Esophagus squamous epithelium (tissue), 4 donors: ENCODE measurements at regions not wholly inside any gene's neighbourhood (a gene's known extent, or its start where the extent isn't known, plus 50 kb on each side); places are given as distances from the start of the nearest gene placed in this dataset.

Experiments
- CTCF ChIP-seq, 6 experiments: fragments of 450-650 bp in 4 of 6; fragments of 200-600 bp in 2 of 6; sonication (generic) in 2 of 6; IDR thresholded peaks; one replicate each; pipeline ENCODE4 v1.5.1; 2016 to 2019; ENCODE audit warnings: antibody characterized with exemption in 6 of 6, mild to moderate bottlenecking in 4 of 6, moderate library complexity in 4 of 6
- POLR2A ChIP-seq, 4 donors: fragments of 450-650 bp; IDR thresholded peaks; one replicate each; pipeline ENCODE4 v1.6.1; 2017; ENCODE audit warnings: antibody characterized with exemption in 4 of 4, mild to moderate bottlenecking in 4 of 4, moderate library complexity in 3 of 4

DNA sequence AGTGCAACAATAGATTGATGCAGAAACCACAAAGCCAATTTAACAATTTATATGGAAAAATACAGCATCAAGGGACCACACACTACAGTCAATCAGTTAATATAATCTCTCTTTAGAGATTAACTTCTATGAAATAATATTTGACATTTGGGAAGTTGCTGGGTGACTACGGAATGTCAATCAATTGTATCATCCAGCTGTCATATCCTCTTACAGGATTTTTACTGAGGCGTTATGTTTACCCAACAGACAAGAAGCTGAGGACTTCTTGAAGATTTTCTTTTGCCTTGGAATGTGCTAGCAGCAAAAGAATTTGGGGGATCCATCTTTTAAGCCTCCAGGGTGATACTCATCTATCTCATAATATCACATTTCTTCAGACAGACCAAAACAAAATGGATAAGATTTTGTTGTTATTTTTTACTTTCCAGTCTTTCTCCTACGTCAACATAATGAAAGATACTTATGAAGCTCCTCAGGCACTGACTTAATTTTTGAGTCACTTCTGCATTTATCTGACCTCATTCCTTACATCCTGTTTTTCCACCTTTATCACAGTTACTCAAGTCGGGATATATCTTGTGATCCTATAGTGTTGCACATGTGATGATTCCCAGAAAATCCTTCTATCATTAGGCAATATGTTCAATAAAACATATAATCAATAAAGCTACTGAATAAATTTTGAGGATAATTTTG, 227.2 kb upstream of the SPHKAP start:
- no peak for TF ChIP-seq CTCF (IDR thresholded peaks at IDR 0.05)
- TF ChIP-seq POLR2A (IDR thresholded peaks at IDR 0.05): no peak
